Endothelial cell of umbilical vein (primary cell): ENCODE measurements at regions not wholly inside any gene's neighbourhood (a gene's known extent, or its start where the extent isn't known, plus 50 kb on each side); places are given as distances from the start of the nearest gene placed in this dataset.

ENCODE experiments used
- BruUV-seq: library from RNA; stranded (reverse); fragments of 400-500 nt; replicated peaks from 2 replicates; lab custom pipeline; 2021; lab: Mats Ljungman, UMichigan
- CTCF ChIA-PET: fragments of 300-600, 350-600 bp; sonication (Branson Sonifier 250); formaldehyde crosslinking; loops from one replicate; lab custom pipeline; 2021; ENCODE audit warnings: antibody characterized with exemption, inconsistent platforms; lab: Charles Lee
- POLR2A ChIA-PET: fragments of 300-600, 350-600 bp; sonication (Branson Sonifier 250); formaldehyde crosslinking; loops from one replicate; lab custom pipeline; 2021; ENCODE audit warnings: antibody characterized with exemption, inconsistent platforms; lab: Charles Lee
- DNase-seq: peaks from one replicate; pipeline ENCODE4 v3.0.0-alpha.2; 2011; ENCODE audit warnings: low read depth, low spot score
- FAIRE-seq: peaks from 2 replicates; lab custom pipeline; 2011; peaks lifted over from hg19 to GRCh38; lab: Jason Lieb, UNC
- H2AFZ ChIP-seq: 2 replicates; pipeline ENCODE4 v1.6.0; 2012; ENCODE audit warnings: low read depth, low read length, control low read depth, inconsistent platforms
- H3K27ac ChIP-seq: 2 replicates; pipeline ENCODE4 v1.5.1; 2011; ENCODE audit warnings: low read depth, mild to moderate bottlenecking, control low read depth, low read length, moderate library complexity; ENCODE audit not compliant: insufficient read depth
- H3K27me3 ChIP-seq, 2 experiments: 2 replicates each; pipeline versions ENCODE4 v1.6.0 to v1.6.1; 2011; ENCODE audit warnings: low read length in 2 of 2, mixed read lengths in 1 of 2; ENCODE audit not compliant: control insufficient read depth in 2 of 2, insufficient read depth in 2 of 2
- H3K36me3 ChIP-seq, 2 experiments: 2 replicates in 1 of 2; 3 replicates in 1 of 2; pipeline ENCODE4 v1.5.1; 2011; ENCODE audit warnings: low read length in 2 of 2, mild to moderate bottlenecking in 1 of 2, moderate library complexity in 1 of 2; ENCODE audit not compliant: control insufficient read depth in 2 of 2, insufficient read depth in 2 of 2; ENCODE audit errors: extremely low read depth in 1 of 2
- H3K4me1 ChIP-seq: 3 replicates; pipeline ENCODE4 v1.5.1; 2011; ENCODE audit warnings: mild to moderate bottlenecking, low read length; ENCODE audit not compliant: control insufficient read depth, insufficient read depth; ENCODE audit errors: extremely low read depth
- H3K4me2 ChIP-seq: 2 replicates; pipeline ENCODE4 v1.6.1; 2011; ENCODE audit warnings: low read length, control low read depth, mixed read lengths; ENCODE audit not compliant: insufficient read depth
- H3K4me3 ChIP-seq, 3 experiments: fragments of 200-600 bp in 1 of 3; sonication (generic), shearing (Covaris generic) in 1 of 3; replicated peaks in 1 of 3; 2 replicates each; pipeline ENCODE4 v1.5.1; 2011 to 2016; ENCODE audit warnings: control low read depth in 3 of 3, low read length in 3 of 3, mild to moderate bottlenecking in 2 of 3, inconsistent platforms in 1 of 3, low read depth in 1 of 3, moderate library complexity in 1 of 3; ENCODE audit not compliant: insufficient read depth in 1 of 3
- H3K79me2 ChIP-seq: 2 replicates; pipeline ENCODE4 v1.6.0; 2012; ENCODE audit warnings: low read length, inconsistent platforms; ENCODE audit not compliant: control insufficient read depth, insufficient read depth
- H3K9ac ChIP-seq: replicated peaks from 2 replicates; pipeline ENCODE3; 2011; ENCODE audit warnings: low read length, control low read depth; ENCODE audit not compliant: insufficient read depth; ENCODE audit errors: extremely low read depth
- H3K9me1 ChIP-seq: replicated peaks from 3 replicates; pipeline ENCODE4 v1.6.0; 2011; ENCODE audit warnings: mild to moderate bottlenecking, low read length; ENCODE audit not compliant: control insufficient read depth, insufficient read depth; ENCODE audit errors: extremely low read depth
- H3K9me3 ChIP-seq: replicated peaks from 2 replicates; pipeline ENCODE4 v1.5.1; 2012; ENCODE audit warnings: low read length, inconsistent platforms; ENCODE audit not compliant: control insufficient read depth, insufficient read depth
- H4K20me1 ChIP-seq: replicated peaks from 2 replicates; pipeline ENCODE3; 2011; ENCODE audit warnings: mild to moderate bottlenecking, low read length; ENCODE audit not compliant: control insufficient read depth, insufficient read depth; ENCODE audit errors: extremely low read depth
- CTCF ChIP-seq, 2 donors: IDR thresholded peaks; 1 replicate in 1 of 2; 2 replicates in 1 of 2; pipeline ENCODE4 v1.5.1; 2011; ENCODE audit warnings: low read length in 2 of 2, mild to moderate bottlenecking in 2 of 2, moderate library complexity in 2 of 2, control low read depth in 1 of 2, inconsistent platforms in 1 of 2, low read depth in 1 of 2; ENCODE audit not compliant: insufficient read depth in 1 of 2; ENCODE audit errors: extremely low read depth in 1 of 2
- EZH2 ChIP-seq: IDR thresholded peaks from 2 replicates; pipeline ENCODE4 v1.6.1; 2012; ENCODE audit warnings: borderline replicate concordance, low read depth, mild to moderate bottlenecking, moderate library complexity, low read length, inconsistent platforms; ENCODE audit not compliant: severe bottlenecking
- FOS ChIP-seq: IDR thresholded peaks from 2 replicates; pipeline ENCODE4 v1.6.1; 2011; ENCODE audit warnings: mild to moderate bottlenecking, low read length, moderate library complexity, borderline replicate concordance; ENCODE audit not compliant: insufficient read depth
- GATA2 ChIP-seq: IDR thresholded peaks from 2 replicates; pipeline ENCODE4 v1.7.0; 2011; ENCODE audit warnings: low read depth, mild to moderate bottlenecking, moderate library complexity, mixed read lengths, low read length; ENCODE audit not compliant: insufficient read length, insufficient read depth
- JUN ChIP-seq: IDR thresholded peaks from 2 replicates; pipeline ENCODE4 v1.6.1; 2011; ENCODE audit warnings: borderline replicate concordance, low read depth; ENCODE audit not compliant: insufficient read length, insufficient read depth
- MAX ChIP-seq: IDR thresholded peaks from 2 replicates; pipeline ENCODE4 v1.6.1; 2011; ENCODE audit not compliant: insufficient read depth, insufficient read length
- MYC ChIP-seq: IDR thresholded peaks from one replicate; pipeline ENCODE4 v1.6.1; 2011; ENCODE audit warnings: mild to moderate bottlenecking, low read depth, low read length
- POLR2A ChIP-seq: IDR thresholded peaks from 2 replicates; pipeline ENCODE4 v1.6.1; 2012; ENCODE audit warnings: low read depth, mild to moderate bottlenecking, control low read depth, low read length
- POLR2AphosphoS5 ChIP-seq: IDR thresholded peaks from 2 replicates; pipeline ENCODE4 v1.6.1; 2012; ENCODE audit warnings: low read depth, mild to moderate bottlenecking, control low read depth, low read length, moderate library complexity; ENCODE audit not compliant: insufficient read depth
- dilution Hi-C: fragments of 300-500 bp; cut with MboI; formaldehyde crosslinking; loops from one replicate; pipeline ENCODE4 v1.15.0; 2019; ENCODE audit warnings: low sequenced_read_pairs; ENCODE audit not compliant: extremely low pct_ligation_motif_present
- intact Hi-C: fragments of 100-400 bp; cut with micrococcal nuclease; formaldehyde crosslinking; loops from one replicate; pipeline ENCODE4 v1.10.0; 2022

- Histone ChIP-seq H3K9me3 (no peaks in the 10 kb centered on the region), H3K4me1 (no peaks in the 10 kb centered on the region), H3K9ac (no peak overlapping the region), H3K9me1 (no peaks in the 10 kb centered on the region), H3K4me3 (no peak overlapping the region), H2AFZ (no peak overlapping the region), H3K27me3 (no peaks in the 10 kb centered on the region), H4K20me1 (no peaks in the 10 kb centered on the region), H3K4me2 (no peak overlapping the region), H3K79me2 (no peaks in the 10 kb centered on the region), H3K27ac (no peak overlapping the region), H3K36me3 (no peaks in the 10 kb centered on the region)
- FAIRE-seq (no peak), DNase-seq (no peak)
- BruUV-seq: no TSS peak
- dilution Hi-C loops: no loop called here
- ChIA-PET POLR2A (no interaction called here), CTCF (interaction anchor here (0.8 kb wide), 1 partner anchor 52 kb away, joined by 3 read pairs; no protein-coding TSS in a partner anchor)
- TF ChIP-seq POLR2A (no peak), MAX (no peak), CTCF (IDR thresholded peaks at IDR 0.05; ENCODE audit: extremely low read depth in 1 of 2, insufficient read depth in 1 of 2, low read depth in 1 of 2, low read length in 2 of 2) (no peak), JUN (no peak), EZH2 (no peak), POLR2AphosphoS5 (no peak), GATA2 (no peak), MYC (no peak), FOS (no peak)
- intact Hi-C loops: no loop called here
These were observed 196.3 kb upstream of the SEMA3A start for GRCh38 chr7:84390845-84391244.
